ENCODE measurements at regions not wholly inside any gene's neighbourhood (a gene's known extent, or its start where the extent isn't known, plus 50 kb on each side); places are given as distances from the start of the nearest gene placed in this dataset.

DNA sequence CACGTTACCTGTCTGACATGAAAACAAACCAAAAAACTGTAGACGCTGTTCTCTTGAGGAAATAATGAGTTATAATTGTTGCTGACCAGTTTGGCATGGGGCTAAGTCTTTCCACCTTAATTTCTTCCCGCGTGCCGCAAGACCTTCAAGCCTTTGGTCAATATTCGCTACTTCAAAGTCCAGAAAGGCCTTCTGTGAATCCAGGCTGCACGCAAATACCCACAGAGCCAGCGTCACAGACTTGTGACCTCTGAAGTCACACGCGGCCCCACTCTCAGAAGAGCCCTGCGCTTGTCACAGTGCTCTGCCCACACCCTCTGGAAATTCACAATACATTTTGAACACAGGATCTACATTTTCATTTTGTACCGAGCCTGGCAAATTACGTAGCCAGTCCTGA is 275.2 kb downstream of the SHQ1 start:
- Histone ChIP-seq H4K20me1 (replicated peaks in 1 of 2; ENCODE audit: control insufficient read depth in 1 of 2, insufficient read depth in 2 of 2, low read length in 2 of 2) (no peaks in the 10 kb centered on the region), H2BK5ac (ENCODE audit: low read depth, low read length) (no peak overlapping the region), H2AK5ac (ENCODE audit: low read depth, low read length) (no peak overlapping the region), H3K27me3 (replicated peaks in 1 of 4; ENCODE audit: control insufficient read depth in 3 of 4, extremely low read depth in 1 of 4, insufficient read depth in 3 of 4, low read length in 3 of 4) (no peaks in the 10 kb centered on the region), H2BK15ac (ENCODE audit: low read length) (no peak overlapping the region), H3K36me3 (ENCODE audit: control insufficient read depth in 2 of 4, insufficient read depth in 4 of 4, low read length in 3 of 4) (no peaks in the 10 kb centered on the region), H4K5ac (ENCODE audit: insufficient read length, low read depth, low read length) (no peak overlapping the region), H3K9me3 (ENCODE audit: insufficient read depth in 2 of 2, low read depth in 1 of 2, low read length in 1 of 2) (no peaks in the 10 kb centered on the region), H3K4me1 (replicated peaks in 1 of 4; ENCODE audit: control insufficient read depth in 3 of 4, insufficient read depth in 4 of 4, low read length in 3 of 4) (peaks cover 0 to 2% (median 0%) of the 10 kb centered on the region in 4 experiments; a peak in 1 of 7 replicates), H3K4me3 (ENCODE audit: extremely low read depth in 1 of 4, insufficient read depth in 2 of 4, low read depth in 3 of 4, low read length in 4 of 4) (no peak overlapping the region), H3K9ac (replicated peaks in 1 of 4; ENCODE audit: extremely low read depth in 1 of 4, low read depth in 3 of 4, low read length in 3 of 4) (no peak overlapping the region), H3K14ac (ENCODE audit: insufficient read length) (no peak overlapping the region), H3K27ac (ENCODE audit: low read depth, low read length) (no peak overlapping the region), H3K56ac (replicated peaks; ENCODE audit: insufficient read length, low read depth, low read length) (no peak overlapping the region), H4K91ac (replicated peaks; ENCODE audit: insufficient read length, low read length) (no peak overlapping the region), H3K23me2 (ENCODE audit: low read depth, low read length) (no peaks in the 10 kb centered on the region), H3K4ac (replicated peaks; ENCODE audit: insufficient read length, low read depth, low read length) (no peak overlapping the region), H4K8ac (ENCODE audit: extremely low read depth, insufficient read depth, low read length) (no peak overlapping the region), H2BK120ac (replicated peaks; ENCODE audit: low read depth, low read length) (no peak overlapping the region), H2AFZ (ENCODE audit: low read length) (no peak overlapping the region), H2BK12ac (ENCODE audit: low read depth, low read length) (no peak overlapping the region), H3K18ac (ENCODE audit: extremely low read depth, low read length) (no peak overlapping the region; the same call in 1 of the 2 replicates), H3K79me1 (ENCODE audit: low read depth, low read length) (no peaks in the 10 kb centered on the region), H2BK20ac (ENCODE audit: low read length) (no peak overlapping the region), H3K23ac (ENCODE audit: insufficient read length) (no peak overlapping the region), H3K79me2 (ENCODE audit: control insufficient read depth in 1 of 2, insufficient read depth in 2 of 2, low read length in 2 of 2) (no peaks in the 10 kb centered on the region), H3K4me2 (ENCODE audit: insufficient read depth in 1 of 2, low read depth in 2 of 2, low read length in 2 of 2) (no peak overlapping the region)
- DNase-seq (ENCODE audit: low read depth in 1 of 2, low spot score in 2 of 2): no peak
- 96% methylated on average over 13 of the region's 13 CpGs; no CpG with 5 or more reads in 1 of the 2 experiments for WGBS, 2 experiments (ENCODE audit: extremely low coverage in 1 of 2, insufficient coverage in 1 of 2, insufficient read length in 1 of 2, insufficient replicate concordance in 2 of 2, low coverage in 1 of 2, low lambda C conversion rate in 2 of 2, missing lambda C conversion rate in 1 of 2)
- FAIRE-seq: no peak
- ChIA-PET CTCF (ENCODE audit: partially characterized antibody) (no interaction called here), POLR2A (ENCODE audit: partially characterized antibody) (no interaction called here)
- TF ChIP-seq EZH2 (IDR thresholded peaks at IDR 0.05; ENCODE audit: low read depth, low read length, severe bottlenecking) (no peak), POLR2AphosphoS5 (IDR thresholded peaks at IDR 0.05; ENCODE audit: low read depth, low read length) (no peak)
- TF ChIP-seq, protein P1, sequence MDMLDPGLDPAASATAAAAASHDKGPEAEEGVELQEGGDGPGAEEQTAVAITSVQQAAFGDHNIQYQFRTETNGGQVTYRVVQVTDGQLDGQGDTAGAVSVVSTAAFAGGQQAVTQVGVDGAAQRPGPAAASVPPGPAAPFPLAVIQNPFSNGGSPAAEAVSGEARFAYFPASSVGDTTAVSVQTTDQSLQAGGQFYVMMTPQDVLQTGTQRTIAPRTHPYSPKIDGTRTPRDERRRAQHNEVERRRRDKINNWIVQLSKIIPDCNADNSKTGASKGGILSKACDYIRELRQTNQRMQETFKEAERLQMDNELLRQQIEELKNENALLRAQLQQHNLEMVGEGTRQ (IDR thresholded peaks at IDR 0.05; ENCODE audit: low read length): no peak

Measured in H1 (cell line).